ENCODE measurements at regions not wholly inside any gene's neighbourhood (a gene's known extent, or its start where the extent isn't known, plus 50 kb on each side); places are given as distances from the start of the nearest gene placed in this dataset.
A peak's percentile ranks its signal among the peaks of the same experiment; 100 is the strongest.

GRCh38 chr22:26977741-26978376, 320.5 kb downstream of the MIAT start:
- TF ChIP-seq CTCF (IDR thresholded peaks at IDR 0.05), result no peak
- H3K36me3 ChIP-seq, result no peaks in the 10 kb centered on the region
- H3K4me3 ChIP-seq, result no peak overlapping the region
- no peak overlapping the region for H3K27ac ChIP-seq
- H3K4me1 ChIP-seq, result peaks cover 0 to 27% (median 11%) of the 10 kb centered on the region in 4 donors
- H3K9me3 ChIP-seq, result no peaks in the 10 kb centered on the region
- no peak for DNase-seq
- intact Hi-C loops (cut with DNase I; ENCODE audit: low total_unique reads), result no loop called here
- H3K27me3 ChIP-seq, result no peaks in the 10 kb centered on the region

GRCh38 chr22:26979294-26979693, 321.9 kb downstream of the MIAT start:
- intact Hi-C loops (cut with DNase I; ENCODE audit: low total_unique reads), result no loop called here

GRCh38 chr22:26981111-26981510, 323.7 kb downstream of the MIAT start:
- peaks cover 0 to 33% (median 14%) of the 10 kb centered on the region in 4 donors for H3K4me1 ChIP-seq
- no peaks in the 10 kb centered on the region for H3K9me3 ChIP-seq
- no peak for TF ChIP-seq CTCF (IDR thresholded peaks at IDR 0.05)
- H3K36me3 ChIP-seq, result no peaks in the 10 kb centered on the region
- H3K27me3 ChIP-seq, result no peaks in the 10 kb centered on the region
- intact Hi-C loops (cut with DNase I; ENCODE audit: low total_unique reads), result no loop called here
- H3K4me3 ChIP-seq, result no peak overlapping the region
- DNase-seq, result no peak
- H3K27ac ChIP-seq, result peak overlapping the region; percentile 19 to 21

More at GRCh38 chr22:26979294-26979693, 321.9 kb downstream of the MIAT start:
- no peaks in the 10 kb centered on the region for H3K36me3 ChIP-seq
- DNase-seq, result no peak
- no peaks in the 10 kb centered on the region for H3K27me3 ChIP-seq
- TF ChIP-seq CTCF (IDR thresholded peaks at IDR 0.05), result no peak
- no peak overlapping the region for H3K27ac ChIP-seq
- no peak overlapping the region for H3K4me3 ChIP-seq
- H3K4me1 ChIP-seq, result peaks cover 0 to 33% (median 12%) of the 10 kb centered on the region in 4 donors
- H3K9me3 ChIP-seq, result no peaks in the 10 kb centered on the region

- H3K36me3 ChIP-seq, result no peaks in the 10 kb centered on the region
- TF ChIP-seq CTCF (IDR thresholded peaks at IDR 0.05), result no peak
- DNase-seq, result peak; percentile 22 to 70
- intact Hi-C loops (cut with DNase I; ENCODE audit: low total_unique reads), result no loop called here
- no peaks in the 10 kb centered on the region for H3K27me3 ChIP-seq
- H3K9me3 ChIP-seq, result no peaks in the 10 kb centered on the region
- H3K4me1 ChIP-seq, result peaks cover 0 to 33% (median 14%) of the 10 kb centered on the region in 4 donors
- H3K27ac ChIP-seq, result peak overlapping the region; percentile 19 to 21
- no peak overlapping the region for H3K4me3 ChIP-seq
These were observed 324.2 kb downstream of the MIAT start for GRCh38 chr22:26981541-26981940.

GRCh38 chr22:26983311-26983710, 325.9 kb downstream of the MIAT start:
- H3K4me1 ChIP-seq, result peaks cover 0 to 33% (median 14%) of the 10 kb centered on the region in 4 donors
- H3K36me3 ChIP-seq, result no peaks in the 10 kb centered on the region
- H3K9me3 ChIP-seq, result no peaks in the 10 kb centered on the region
- intact Hi-C loops (cut with DNase I; ENCODE audit: low total_unique reads), result no loop called here
- DNase-seq, result no peak
- H3K4me3 ChIP-seq, result no peak overlapping the region
- no peak for TF ChIP-seq CTCF (IDR thresholded peaks at IDR 0.05)
- no peak overlapping the region for H3K27ac ChIP-seq
- no peaks in the 10 kb centered on the region for H3K27me3 ChIP-seq

Data from tibial artery (tissue), 4 donors.